ENCODE measurements at regions not wholly inside any gene's neighbourhood (a gene's known extent, or its start where the extent isn't known, plus 50 kb on each side); places are given as distances from the start of the nearest gene placed in this dataset.

GRCh38 chr2:133819906-133820305 is 251.6 kb upstream of the NCKAP5 start:
- no peak for DNase-seq (ENCODE audit: low spot score in 2 of 2)
- no peaks in the 10 kb centered on the region for H3K27me3 ChIP-seq
- H3K36me3 ChIP-seq = no peaks in the 10 kb centered on the region
- no peaks in the 10 kb centered on the region for H3K9me3 ChIP-seq
- H3K27ac ChIP-seq = no peak overlapping the region
- intact Hi-C loops (cut with DNase I) = no loop called here
- TF ChIP-seq CTCF (IDR thresholded peaks at IDR 0.05) = no peak
- H3K4me1 ChIP-seq = no peaks in the 10 kb centered on the region
- H3K4me3 ChIP-seq = no peak overlapping the region

- TF ChIP-seq CTCF (IDR thresholded peaks at IDR 0.05) = no peak
- Histone ChIP-seq H3K4me3 (no peak overlapping the region), H3K27ac (no peak overlapping the region), H3K9me3 (no peaks in the 10 kb centered on the region), H3K27me3 (no peaks in the 10 kb centered on the region), H3K4me1 (no peaks in the 10 kb centered on the region), H3K36me3 (no peaks in the 10 kb centered on the region)
- DNase-seq (ENCODE audit: low spot score in 2 of 2) = no peak
- intact Hi-C loops (cut with DNase I) = no loop called here
Measured at GRCh38 chr2:133821107-133821760, 253.0 kb upstream of the NCKAP5 start.

GRCh38 chr2:133822517-133823225 is 254.4 kb upstream of the NCKAP5 start:
- H3K36me3 ChIP-seq = no peaks in the 10 kb centered on the region
- no peak for DNase-seq (ENCODE audit: low spot score in 2 of 2)
- no peak overlapping the region for H3K4me3 ChIP-seq
- no peak overlapping the region for H3K27ac ChIP-seq
- intact Hi-C loops (cut with DNase I) = no loop called here
- H3K4me1 ChIP-seq = no peaks in the 10 kb centered on the region
- H3K27me3 ChIP-seq = no peaks in the 10 kb centered on the region
- TF ChIP-seq CTCF (IDR thresholded peaks at IDR 0.05) = no peak
- no peaks in the 10 kb centered on the region for H3K9me3 ChIP-seq

- no peak for DNase-seq (ENCODE audit: low spot score in 2 of 2)
- Histone ChIP-seq H3K36me3 (no peaks in the 10 kb centered on the region), H3K4me1 (no peaks in the 10 kb centered on the region), H3K27me3 (no peaks in the 10 kb centered on the region), H3K9me3 (no peaks in the 10 kb centered on the region), H3K4me3 (no peak overlapping the region), H3K27ac (no peak overlapping the region)
- intact Hi-C loops (cut with DNase I) = no loop called here
- no peak for TF ChIP-seq CTCF (IDR thresholded peaks at IDR 0.05)
Measured at GRCh38 chr2:133823226-133823550, 254.9 kb upstream of the NCKAP5 start.

GRCh38 chr2:133824869-133825268 is 256.6 kb upstream of the NCKAP5 start:
- DNase-seq (ENCODE audit: low spot score in 2 of 2) = no peak
- Histone ChIP-seq H3K4me1 (no peaks in the 10 kb centered on the region), H3K4me3 (no peak overlapping the region), H3K9me3 (no peaks in the 10 kb centered on the region), H3K27me3 (no peaks in the 10 kb centered on the region), H3K36me3 (no peaks in the 10 kb centered on the region), H3K27ac (no peak overlapping the region)
- TF ChIP-seq CTCF (IDR thresholded peaks at IDR 0.05) = no peak
- intact Hi-C loops (cut with DNase I) = no loop called here
